Stimulated activated CD8-positive, alpha-beta memory T cell treated with anti-CD3 and anti-CD28 coated beads, Interleukin-15, amount 100 ng/mL, for 1 hour (primary cell): ENCODE measurements at regions not wholly inside any gene's neighbourhood (a gene's known extent, or its start where the extent isn't known, plus 50 kb on each side); places are given as distances from the start of the nearest gene placed in this dataset.

Experiments used
- DNase-seq: peaks from one replicate; pipeline ENCODE4 v3.0.0-alpha.2; 2020; ENCODE audit warnings: low read depth

DNA sequence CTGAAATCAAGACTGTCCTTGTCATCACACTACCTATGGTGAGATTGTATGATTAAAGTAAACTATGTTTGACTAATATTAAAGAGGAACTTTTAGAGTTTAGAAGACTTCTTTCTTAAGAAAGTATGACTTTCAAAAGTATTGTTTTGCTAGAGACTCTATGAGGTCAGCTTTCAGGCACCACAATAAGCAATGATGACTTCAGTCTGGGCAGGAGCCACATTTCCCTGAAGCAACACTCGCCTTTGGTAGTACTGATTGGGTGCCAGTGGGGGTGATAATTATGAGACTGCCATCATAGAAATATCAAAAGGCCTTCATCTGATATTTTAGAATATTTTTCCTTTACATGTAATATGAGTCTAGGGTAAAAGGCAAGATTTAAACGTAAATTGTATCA, 212.6 kb downstream of the DTHD1 start:
- DNase-seq: no peak

DNA sequence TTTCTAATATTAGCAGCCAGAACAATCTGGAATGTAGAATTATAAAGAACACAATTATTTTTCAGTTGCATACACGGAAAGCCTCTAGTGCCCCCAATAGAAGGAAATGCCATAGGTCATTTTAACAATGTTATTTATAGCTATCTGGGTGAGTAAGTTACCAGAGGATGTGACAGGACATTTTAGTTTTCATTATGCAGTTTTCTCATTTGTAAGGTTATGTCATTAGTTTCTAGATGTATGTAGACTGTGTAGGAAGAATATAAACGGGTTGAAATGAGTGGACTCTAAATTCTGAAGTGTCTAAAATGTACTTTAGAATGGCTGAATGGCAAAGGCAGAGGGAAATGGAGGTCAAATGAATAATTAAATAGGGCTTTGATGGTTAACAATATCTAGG, 213.3 kb downstream of the DTHD1 start:
- no peak for DNase-seq

- DNase-seq: no peak
Observed at GRCh38 chr4:36502350-36502749, 220.9 kb downstream of the DTHD1 start.

GRCh38 chr4:36508394-36508793, 227.0 kb downstream of the DTHD1 start:
- DNase-seq: no peak

- DNase-seq: no peak
Observed at GRCh38 chr4:36509845-36510244, 228.4 kb downstream of the DTHD1 start.

DNA sequence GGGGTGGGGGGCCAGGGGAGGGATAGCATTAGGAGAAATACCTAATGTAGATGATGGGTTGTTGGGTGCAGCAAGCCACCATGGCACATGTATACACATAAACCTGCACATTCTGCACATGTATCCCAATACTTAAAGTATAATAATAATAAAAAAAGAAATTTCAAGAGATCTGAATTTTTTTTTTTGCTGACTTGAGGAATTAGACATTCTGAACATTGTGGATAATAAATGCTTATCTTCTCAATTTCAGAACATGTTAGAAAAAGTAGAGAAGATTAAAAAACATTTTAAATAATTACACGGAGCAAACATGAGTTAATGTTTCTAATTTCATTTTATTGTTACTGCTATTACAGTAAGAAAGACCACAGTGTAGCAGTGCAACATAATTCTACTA, 230.4 kb downstream of the DTHD1 start:
- no peak for DNase-seq

DNA sequence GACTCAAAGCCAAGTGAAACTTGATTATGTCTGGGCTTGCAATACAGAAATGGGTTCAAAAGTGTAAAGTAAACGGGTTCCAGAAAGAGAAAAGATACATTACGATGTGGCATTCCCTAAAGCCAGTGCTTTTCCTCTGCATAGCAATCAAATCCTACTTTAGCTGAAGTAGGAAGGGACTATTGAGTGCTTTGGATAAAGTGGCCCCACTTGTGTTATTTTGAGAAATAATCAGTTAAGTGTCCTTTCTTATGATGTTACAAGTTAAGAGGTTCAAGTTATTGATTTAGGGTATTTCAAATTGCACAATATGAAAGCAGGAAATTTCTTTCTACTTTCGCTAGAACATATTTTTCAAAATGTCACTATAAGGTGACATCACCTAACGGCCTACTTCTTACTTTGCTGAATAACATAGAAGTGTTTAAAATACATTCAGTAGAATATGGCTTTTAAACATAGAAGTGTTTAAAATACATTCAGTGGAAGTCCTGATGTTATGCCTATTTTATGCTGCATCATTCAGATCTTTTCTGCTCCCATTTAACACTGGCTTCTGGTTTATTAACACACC, 235.2 kb downstream of the DTHD1 start:
- no peak for DNase-seq

DNA sequence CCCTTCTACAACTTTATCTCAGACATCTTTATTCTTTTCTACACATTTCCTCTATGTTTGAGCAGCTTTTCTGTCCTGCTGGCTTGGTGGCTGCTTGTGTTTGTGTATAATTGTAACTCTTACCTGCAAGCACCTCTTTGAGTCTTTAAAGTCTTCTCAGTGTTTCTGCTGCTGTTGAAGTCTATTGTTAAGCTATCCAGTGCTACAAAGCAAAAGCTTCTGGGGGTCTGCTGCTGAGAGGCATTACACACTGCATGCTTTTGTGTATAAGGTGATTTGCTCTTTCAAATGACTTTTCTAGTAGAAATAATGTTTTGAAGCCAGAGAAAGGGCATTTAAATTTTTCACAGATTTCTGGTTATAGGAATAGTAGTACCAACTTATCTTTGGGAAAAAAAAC, 241.8 kb downstream of the DTHD1 start:
- no peak for DNase-seq

DNA sequence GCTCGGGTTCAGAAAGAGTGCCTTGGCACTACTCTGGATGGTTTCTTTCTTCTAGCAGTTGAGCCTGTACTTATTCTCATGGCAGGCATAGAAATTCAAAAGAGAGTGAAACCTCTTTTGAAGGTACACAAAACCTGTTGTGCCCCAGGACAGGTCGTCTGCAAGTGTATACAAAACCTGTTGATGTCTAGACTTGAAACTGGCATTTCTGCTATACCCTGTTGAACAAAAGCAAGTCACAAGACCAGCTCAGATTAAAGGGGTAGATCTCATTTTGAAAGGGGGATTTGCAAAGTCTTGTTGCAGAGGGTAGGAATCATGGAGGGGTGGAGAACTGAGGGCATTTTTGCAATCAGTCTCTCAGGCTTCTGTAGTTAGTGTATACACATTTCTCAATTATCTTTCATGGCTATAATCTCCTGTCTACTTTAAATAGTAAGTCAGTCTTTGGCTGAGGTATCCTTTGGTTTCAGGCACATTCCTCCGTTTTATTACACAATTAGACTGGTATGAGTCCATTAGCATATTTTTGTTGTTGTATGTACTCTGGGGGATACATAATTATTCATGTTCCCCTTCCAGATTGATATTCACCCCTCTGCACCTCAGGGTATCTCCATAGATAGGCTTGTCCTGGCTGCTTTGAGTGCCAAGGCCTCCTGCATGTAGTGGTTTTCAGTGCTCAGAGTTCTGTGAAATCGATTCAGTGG, 251.4 kb downstream of the DTHD1 start:
- DNase-seq: no peak

- no peak for DNase-seq
Observed at GRCh38 chr4:36533944-36534343, 252.5 kb downstream of the DTHD1 start.

GRCh38 chr4:36547383-36547782, 266.0 kb downstream of the DTHD1 start:
- no peak for DNase-seq

DNA sequence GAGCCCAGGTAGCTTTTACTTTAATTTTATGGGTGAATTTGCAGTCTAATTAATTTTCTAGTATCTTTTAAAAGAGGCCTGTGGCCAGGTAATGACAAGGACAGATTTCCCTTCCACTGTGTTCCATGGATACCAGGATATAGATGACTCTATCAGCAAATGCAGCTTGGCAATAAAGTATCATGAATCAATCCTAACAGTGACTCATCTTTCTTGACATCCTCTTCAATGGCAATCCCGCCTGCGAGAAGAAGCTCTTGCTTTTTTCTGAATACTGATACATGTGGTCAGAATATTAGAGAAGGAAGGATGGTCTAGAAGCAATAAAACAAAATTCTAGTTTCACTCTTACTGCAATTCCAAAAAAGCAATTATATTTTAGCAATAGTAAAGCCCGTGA, 267.8 kb downstream of the DTHD1 start:
- no peak for DNase-seq

DNA sequence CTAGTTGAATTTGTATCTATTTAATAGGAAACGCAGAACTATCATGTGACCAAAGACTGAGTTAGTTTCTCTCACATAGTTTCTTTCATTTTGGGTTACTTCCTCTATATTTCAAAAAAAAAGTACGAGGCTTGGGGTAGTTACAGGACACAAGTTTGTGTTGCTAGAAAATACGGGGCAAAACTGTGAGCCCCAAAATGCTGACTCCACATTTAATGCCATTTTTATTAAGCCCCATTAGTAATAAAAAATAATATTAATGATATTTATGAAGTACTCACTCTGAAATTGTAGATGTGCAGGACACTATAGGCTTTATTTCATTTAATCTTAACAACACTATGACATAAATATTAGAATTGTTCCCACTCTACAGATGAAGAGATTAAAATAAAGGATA, 268.6 kb downstream of the DTHD1 start:
- DNase-seq: no peak

DNA sequence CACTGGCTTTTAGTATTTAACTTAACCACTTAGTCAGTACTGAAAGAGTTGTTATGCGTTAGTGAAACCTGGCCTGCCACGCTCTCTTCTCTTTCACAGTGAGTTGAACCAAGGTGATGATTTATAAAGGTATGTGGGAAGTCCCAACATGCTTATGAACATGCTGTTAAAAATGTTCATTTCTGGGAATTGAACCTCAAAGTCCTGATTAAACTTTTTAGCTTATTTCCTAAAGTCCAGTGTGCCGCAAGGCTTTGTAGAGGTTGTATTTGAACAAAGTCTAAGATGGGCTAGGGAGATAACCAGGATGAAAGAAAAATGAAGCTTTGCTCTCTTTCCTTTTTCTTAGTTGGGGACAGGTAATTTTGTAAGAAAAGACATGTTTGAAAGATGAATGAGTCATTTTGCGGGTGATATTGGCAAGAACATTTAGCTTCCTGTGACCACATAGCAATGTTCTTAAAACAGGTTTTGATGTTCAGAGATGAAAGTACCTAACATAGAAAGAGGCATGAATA, 270.3 kb downstream of the DTHD1 start:
- no peak for DNase-seq

DNA sequence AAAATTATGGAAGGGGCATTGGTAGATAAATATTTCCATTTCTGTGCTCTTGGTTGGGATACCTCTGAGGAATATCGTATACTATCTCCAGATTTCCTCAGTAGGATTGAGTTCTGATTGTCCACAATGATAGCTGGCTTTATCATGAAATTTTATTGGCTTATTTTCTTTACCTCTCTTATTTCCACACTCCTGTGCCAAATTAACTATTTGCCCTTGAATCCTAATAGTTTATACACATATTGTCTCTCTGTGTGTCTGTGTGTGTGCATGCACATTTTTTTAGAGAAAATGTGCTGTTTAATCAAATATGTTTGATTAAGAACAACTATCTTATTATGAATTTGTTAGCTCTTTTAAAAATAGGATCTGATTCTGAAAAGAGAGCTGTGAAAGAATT, 271.6 kb downstream of the DTHD1 start:
- DNase-seq: no peak

GRCh38 chr4:36553453-36553852, 272.0 kb downstream of the DTHD1 start:
- DNase-seq: no peak

DNA sequence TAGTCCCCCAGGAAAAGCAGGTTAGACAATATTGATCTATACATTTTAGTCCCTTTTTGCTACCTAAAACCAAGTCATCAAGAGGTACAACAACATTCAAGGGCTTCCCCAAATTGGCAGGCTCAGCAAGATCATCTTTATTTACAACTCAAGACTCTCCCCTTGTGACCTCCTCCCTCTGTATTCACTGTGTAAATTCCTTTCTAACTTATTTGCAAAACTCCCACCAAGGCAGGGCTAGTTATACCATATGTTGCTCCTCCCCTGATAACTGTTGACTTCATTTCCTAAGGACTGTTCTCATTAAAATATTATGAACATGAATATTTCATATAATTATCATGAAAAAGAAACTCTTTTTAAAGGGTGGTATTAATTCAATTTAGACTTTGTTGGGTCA, 275.6 kb downstream of the DTHD1 start:
- no peak for DNase-seq

- DNase-seq: no peak
Observed at GRCh38 chr4:36568575-36568974, 287.2 kb downstream of the DTHD1 start.

DNA sequence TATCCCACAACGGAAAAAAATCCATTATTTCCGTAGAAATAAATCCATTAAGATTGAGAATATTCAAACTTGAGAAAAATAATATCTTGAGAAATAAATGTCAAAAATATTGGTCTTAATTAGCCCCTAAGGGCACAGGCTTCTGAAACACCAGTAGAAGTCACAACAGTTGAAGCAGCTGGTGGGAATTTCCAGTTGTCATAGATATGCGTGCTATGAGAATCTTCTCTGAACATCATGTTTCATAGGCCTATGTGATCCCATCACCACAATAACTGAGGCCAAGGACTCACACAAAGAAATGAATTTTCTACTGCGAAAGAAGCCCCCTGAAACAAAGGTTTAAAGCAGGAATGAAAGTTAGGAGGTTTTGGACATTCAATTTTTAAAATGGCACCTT, 292.0 kb downstream of the DTHD1 start:
- DNase-seq: no peak

- no peak for DNase-seq
Observed at GRCh38 chr4:36574816-36575215, 293.4 kb downstream of the DTHD1 start.

DNA sequence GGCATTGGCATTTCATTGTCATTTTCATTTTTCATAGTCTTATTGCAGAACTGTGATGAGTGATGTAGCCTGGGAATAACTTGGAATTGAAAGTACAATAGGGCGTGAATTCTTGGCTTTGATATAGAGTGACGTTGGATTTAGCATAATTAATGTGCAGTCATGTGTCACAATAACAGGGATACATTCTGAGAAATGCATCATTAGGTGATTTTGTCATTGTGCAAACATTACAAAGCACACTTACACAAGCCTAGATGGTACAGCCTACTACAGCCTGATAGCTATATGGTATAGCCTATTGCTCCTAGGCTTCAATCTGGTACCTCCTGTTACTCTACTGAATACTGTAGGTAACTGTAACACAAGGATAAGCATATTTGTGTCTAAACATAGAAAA, 300.8 kb downstream of the DTHD1 start:
- DNase-seq: no peak

DNA sequence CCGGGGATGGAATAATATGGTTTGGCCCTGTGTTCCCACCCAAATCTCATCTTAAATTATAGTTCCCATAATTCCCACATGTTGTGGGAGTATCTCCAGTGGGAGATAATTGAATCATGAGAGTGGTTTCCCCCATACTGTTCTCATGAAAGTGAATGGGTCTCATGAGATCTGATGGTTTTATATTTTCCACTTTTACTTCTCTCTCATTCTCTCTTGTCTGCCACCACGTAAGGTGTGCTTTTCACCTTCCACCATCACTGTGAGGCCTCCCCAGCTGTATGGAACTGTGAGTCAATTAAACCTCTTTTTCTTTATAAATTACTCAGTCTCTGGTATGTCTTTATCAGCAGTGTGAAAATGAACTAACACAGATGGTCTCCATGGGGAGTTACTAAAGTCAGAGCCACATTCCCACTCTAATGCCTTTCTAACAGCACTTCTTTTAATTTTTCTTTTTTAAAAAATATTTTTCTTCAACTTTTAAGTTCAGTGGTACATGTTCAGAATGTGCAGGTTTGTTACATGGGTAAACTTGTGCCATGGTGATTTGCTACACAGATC, 306.6 kb downstream of the DTHD1 start:
- DNase-seq: no peak

GRCh38 chr4:36590343-36590742, 308.9 kb downstream of the DTHD1 start:
- no peak for DNase-seq
